ENCODE measurements at regions not wholly inside any gene's neighbourhood (a gene's known extent, or its start where the extent isn't known, plus 50 kb on each side); places are given as distances from the start of the nearest gene placed in this dataset.
"Not testable (repeated sequence)": the region's sequence is repeated elsewhere in the genome, so short reads cannot be mapped to it uniquely, and the experiment has no call there.

- not testable (repeated sequence) for DNase-seq
Measured at GRCh38 chr4:3631544-3632266, 99.5 kb upstream of the LRPAP1 start.

GRCh38 chr4:3630598-3631543, 98.6 kb upstream of the LRPAP1 start:
- DNase-seq = peak; percentile 16

GRCh38 chr4:3630136-3630597, 97.9 kb upstream of the LRPAP1 start:
- no peak for DNase-seq

- no peak for DNase-seq
Measured at GRCh38 chr4:3629665-3630064, 97.4 kb upstream of the LRPAP1 start.

GRCh38 chr4:3629176-3629575, 97.0 kb upstream of the LRPAP1 start:
- DNase-seq = not testable (repeated sequence)

GRCh38 chr4:3628868-3629175, 96.6 kb upstream of the LRPAP1 start:
- no peak for DNase-seq

- DNase-seq = not testable (repeated sequence)
Measured at GRCh38 chr4:3627967-3628867, 96.0 kb upstream of the LRPAP1 start.

GRCh38 chr4:3627456-3627855, 95.2 kb upstream of the LRPAP1 start:
- not testable (repeated sequence) for DNase-seq

GRCh38 chr4:3626131-3626884, 94.1 kb upstream of the LRPAP1 start:
- not testable (repeated sequence) for DNase-seq

- DNase-seq = not testable (repeated sequence)
Measured at GRCh38 chr4:3625286-3625875, 93.2 kb upstream of the LRPAP1 start.

GRCh38 chr4:3623809-3624329, 91.6 kb upstream of the LRPAP1 start:
- DNase-seq = peak; percentile 15

GRCh38 chr4:3623106-3623505, 90.9 kb upstream of the LRPAP1 start:
- DNase-seq = no peak

- peak; percentile 51 for DNase-seq
Measured at GRCh38 chr4:3620365-3620764, 88.1 kb upstream of the LRPAP1 start.

- not testable (repeated sequence) for DNase-seq
Measured at GRCh38 chr4:3619698-3620097, 87.5 kb upstream of the LRPAP1 start.

- not testable (repeated sequence) for DNase-seq
Measured at GRCh38 chr4:3618341-3618740, 86.1 kb upstream of the LRPAP1 start.

- DNase-seq = no peak
Measured at GRCh38 chr4:3615386-3616286, 83.4 kb upstream of the LRPAP1 start.

- DNase-seq = no peak
Measured at GRCh38 chr4:3614731-3614980, 82.4 kb upstream of the LRPAP1 start.

- DNase-seq = no peak
Measured at GRCh38 chr4:3613967-3614730, 81.9 kb upstream of the LRPAP1 start.

GRCh38 chr4:3612934-3613333, 80.7 kb upstream of the LRPAP1 start:
- DNase-seq = no peak

GRCh38 chr4:3612281-3612680, 80.1 kb upstream of the LRPAP1 start:
- no peak for DNase-seq

All from EL (cell line).